ENCODE measurements at regions not wholly inside any gene's neighbourhood (a gene's known extent, or its start where the extent isn't known, plus 50 kb on each side); places are given as distances from the start of the nearest gene placed in this dataset.

DNA sequence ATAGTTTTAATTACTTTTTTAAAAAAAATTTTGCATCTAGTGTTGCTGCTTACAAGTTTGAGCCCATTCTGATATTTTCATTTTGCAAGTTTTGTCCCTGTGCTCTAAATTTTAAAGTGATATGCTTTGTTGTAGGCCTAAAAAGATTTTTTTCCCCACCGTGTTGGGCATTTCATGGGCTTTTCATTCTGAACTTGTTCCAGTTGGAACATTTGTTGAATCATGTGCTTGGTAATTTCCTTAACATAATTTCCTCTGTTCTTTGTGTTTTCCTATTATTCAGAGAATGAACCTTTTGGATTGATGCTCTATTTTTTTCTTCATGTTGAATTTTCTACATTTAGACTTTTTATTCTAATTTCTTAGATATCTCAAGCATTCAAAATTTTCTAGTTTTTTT lies 206.4 kb upstream of the SPRY2 start:
- no peak for TF ChIP-seq POLR2A (IDR thresholded peaks at IDR 0.05; ENCODE audit: extremely low read depth, insufficient read length)
- TF ChIP-seq MYC (IDR thresholded peaks at IDR 0.05; ENCODE audit: low read depth, low read length): no peak
- TF ChIP-seq, protein P1, sequence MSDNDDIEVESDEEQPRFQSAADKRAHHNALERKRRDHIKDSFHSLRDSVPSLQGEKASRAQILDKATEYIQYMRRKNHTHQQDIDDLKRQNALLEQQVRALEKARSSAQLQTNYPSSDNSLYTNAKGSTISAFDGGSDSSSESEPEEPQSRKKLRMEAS (IDR thresholded peaks at IDR 0.05; ENCODE audit: low read depth, low read length): no peak
- TF ChIP-seq, protein P2, sequence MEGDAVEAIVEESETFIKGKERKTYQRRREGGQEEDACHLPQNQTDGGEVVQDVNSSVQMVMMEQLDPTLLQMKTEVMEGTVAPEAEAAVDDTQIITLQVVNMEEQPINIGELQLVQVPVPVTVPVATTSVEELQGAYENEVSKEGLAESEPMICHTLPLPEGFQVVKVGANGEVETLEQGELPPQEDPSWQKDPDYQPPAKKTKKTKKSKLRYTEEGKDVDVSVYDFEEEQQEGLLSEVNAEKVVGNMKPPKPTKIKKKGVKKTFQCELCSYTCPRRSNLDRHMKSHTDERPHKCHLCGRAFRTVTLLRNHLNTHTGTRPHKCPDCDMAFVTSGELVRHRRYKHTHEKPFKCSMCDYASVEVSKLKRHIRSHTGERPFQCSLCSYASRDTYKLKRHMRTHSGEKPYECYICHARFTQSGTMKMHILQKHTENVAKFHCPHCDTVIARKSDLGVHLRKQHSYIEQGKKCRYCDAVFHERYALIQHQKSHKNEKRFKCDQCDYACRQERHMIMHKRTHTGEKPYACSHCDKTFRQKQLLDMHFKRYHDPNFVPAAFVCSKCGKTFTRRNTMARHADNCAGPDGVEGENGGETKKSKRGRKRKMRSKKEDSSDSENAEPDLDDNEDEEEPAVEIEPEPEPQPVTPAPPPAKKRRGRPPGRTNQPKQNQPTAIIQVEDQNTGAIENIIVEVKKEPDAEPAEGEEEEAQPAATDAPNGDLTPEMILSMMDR (IDR thresholded peaks at IDR 0.05; ENCODE audit: low read depth, low read length): no peak
- no peak for DNase-seq (ENCODE audit: low read depth)
- no peak overlapping the region for H3K4me3 ChIP-seq (ENCODE audit: low read depth, low read length)

DNA sequence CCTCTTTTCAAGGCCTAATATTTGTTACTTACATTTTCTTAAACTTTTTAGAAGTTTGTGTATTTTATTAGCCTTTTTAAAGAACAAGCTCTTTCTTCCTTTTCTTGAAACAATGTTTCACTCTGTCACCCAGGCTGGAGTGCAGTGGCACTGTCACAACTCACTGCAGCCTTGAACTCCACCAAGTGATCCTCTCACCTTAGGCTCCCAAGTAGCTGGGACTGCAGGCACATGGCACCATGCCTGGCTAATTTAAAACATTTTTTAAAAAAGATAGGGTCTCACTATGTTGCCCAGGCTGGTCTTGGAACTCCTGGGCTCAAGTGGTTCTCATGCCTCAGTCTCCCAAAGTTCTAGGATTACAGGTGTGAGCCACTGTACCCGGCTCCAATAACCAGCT lies 192.2 kb upstream of the SPRY2 start:
- no peak for DNase-seq (ENCODE audit: low read depth)
- TF ChIP-seq POLR2A (IDR thresholded peaks at IDR 0.05; ENCODE audit: extremely low read depth, insufficient read length): no peak
- TF ChIP-seq, protein P2 (IDR thresholded peaks at IDR 0.05; ENCODE audit: low read depth, low read length): no peak
- no peak for TF ChIP-seq MYC (IDR thresholded peaks at IDR 0.05; ENCODE audit: low read depth, low read length)
- TF ChIP-seq, protein P1 (IDR thresholded peaks at IDR 0.05; ENCODE audit: low read depth, low read length): no peak
- H3K4me3 ChIP-seq (ENCODE audit: low read depth, low read length): no peak overlapping the region

DNA sequence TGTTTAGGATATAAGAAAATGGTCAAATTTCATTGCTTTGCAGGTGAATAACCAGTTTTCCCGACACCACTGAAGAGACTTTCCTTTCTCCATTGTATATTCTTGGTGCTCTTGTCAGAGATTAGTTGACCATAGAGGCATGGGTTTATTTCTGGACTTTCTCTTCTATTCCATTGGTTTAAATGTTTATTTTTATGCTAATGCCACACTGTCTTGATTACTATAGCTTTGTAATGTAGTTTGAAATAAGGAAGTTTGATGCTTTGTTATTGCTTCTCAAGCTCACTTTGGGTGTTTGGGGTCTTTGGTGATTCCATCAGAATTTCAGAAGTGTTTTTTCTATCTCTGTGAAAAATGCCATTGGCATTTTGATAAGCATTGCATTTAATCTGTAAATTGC lies 190.0 kb upstream of the SPRY2 start:
- H3K4me3 ChIP-seq (ENCODE audit: low read depth, low read length): no peak overlapping the region
- no peak for DNase-seq (ENCODE audit: low read depth)
- TF ChIP-seq, protein P1 (IDR thresholded peaks at IDR 0.05; ENCODE audit: low read depth, low read length): no peak
- TF ChIP-seq, protein P2 (IDR thresholded peaks at IDR 0.05; ENCODE audit: low read depth, low read length): no peak
- TF ChIP-seq MYC (IDR thresholded peaks at IDR 0.05; ENCODE audit: low read depth, low read length) (no peak), POLR2A (IDR thresholded peaks at IDR 0.05; ENCODE audit: extremely low read depth, insufficient read length) (no peak)

DNA sequence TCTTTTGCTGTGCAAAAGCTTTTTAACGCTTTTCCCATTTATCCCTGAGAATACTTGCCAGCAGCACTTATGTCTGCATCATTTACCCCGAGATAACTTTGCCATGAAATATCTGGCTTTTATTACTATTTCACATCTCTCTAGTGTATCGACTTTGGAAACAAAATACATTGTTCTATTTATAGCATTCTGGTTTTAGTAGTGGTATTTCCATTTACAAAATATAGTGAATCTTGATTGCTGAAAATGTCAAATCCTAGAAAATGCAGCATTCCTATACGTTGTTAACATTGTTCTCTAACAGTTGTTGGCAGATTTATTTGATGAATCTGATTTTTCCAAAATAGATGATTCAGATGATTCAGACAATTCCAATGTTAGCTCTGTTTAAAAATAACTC lies 189.3 kb upstream of the SPRY2 start:
- no peak for DNase-seq (ENCODE audit: low read depth)
- H3K4me3 ChIP-seq (ENCODE audit: low read depth, low read length): no peak overlapping the region
- TF ChIP-seq POLR2A (IDR thresholded peaks at IDR 0.05; ENCODE audit: extremely low read depth, insufficient read length) (no peak), MYC (IDR thresholded peaks at IDR 0.05; ENCODE audit: low read depth, low read length) (no peak)
- TF ChIP-seq, protein P1 (IDR thresholded peaks at IDR 0.05; ENCODE audit: low read depth, low read length): no peak
- TF ChIP-seq, protein P2 (IDR thresholded peaks at IDR 0.05; ENCODE audit: low read depth, low read length): no peak

DNA sequence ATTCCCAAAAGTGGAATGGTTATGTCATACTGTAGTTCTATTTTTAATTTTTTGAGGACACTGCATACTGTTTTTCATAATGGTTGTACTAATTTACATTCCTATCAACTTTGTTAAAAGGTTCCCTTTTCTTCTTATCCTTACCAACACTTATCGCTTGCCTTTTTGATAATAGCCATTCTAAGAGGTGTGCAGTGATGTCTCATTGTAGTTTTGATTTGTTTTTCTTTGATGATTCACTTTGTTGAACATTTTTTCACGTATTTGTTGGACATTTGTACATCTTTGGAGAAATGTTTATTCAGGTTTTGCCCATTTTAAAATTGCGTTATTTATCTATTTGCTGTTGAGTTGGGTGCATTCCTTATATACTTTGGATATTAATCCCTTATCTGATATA lies 188.8 kb upstream of the SPRY2 start:
- DNase-seq (ENCODE audit: low read depth): no peak

More for the DNA sequence above, 188.8 kb upstream of the SPRY2 start:
- no peak overlapping the region for H3K4me3 ChIP-seq (ENCODE audit: low read depth, low read length)
- TF ChIP-seq, protein P1 (IDR thresholded peaks at IDR 0.05; ENCODE audit: low read depth, low read length): no peak
- no peak for TF ChIP-seq MYC (IDR thresholded peaks at IDR 0.05; ENCODE audit: low read depth, low read length)
- TF ChIP-seq, protein P2 (IDR thresholded peaks at IDR 0.05; ENCODE audit: low read depth, low read length): no peak
- TF ChIP-seq POLR2A (IDR thresholded peaks at IDR 0.05; ENCODE audit: extremely low read depth, insufficient read length): no peak
